ENCODE measurements at regions not wholly inside any gene's neighbourhood (a gene's known extent, or its start where the extent isn't known, plus 50 kb on each side); places are given as distances from the start of the nearest gene placed in this dataset.

GRCh38 chr2:215517391-215517790, 81.5 kb upstream of the FN1 start:
- TF ChIP-seq CTCF (IDR thresholded peaks at IDR 0.05 in 2 of 3, conservative IDR thresholded peaks at IDR 0.05 in 1 of 3; ENCODE audit: insufficient read depth in 2 of 3, low read depth in 1 of 3, low read length in 3 of 3) (no peak), SP1 (CRISPR knock-in tag; IDR thresholded peaks at IDR 0.05) (no peak), POLR2A (conservative IDR thresholded peaks at IDR 0.05) (no peak)
